ENCODE measurements at regions not wholly inside any gene's neighbourhood (a gene's known extent, or its start where the extent isn't known, plus 50 kb on each side); places are given as distances from the start of the nearest gene placed in this dataset.
"Not testable (repeated sequence)": the region's sequence is repeated elsewhere in the genome, so short reads cannot be mapped to it uniquely, and the experiment has no call there.

DNA sequence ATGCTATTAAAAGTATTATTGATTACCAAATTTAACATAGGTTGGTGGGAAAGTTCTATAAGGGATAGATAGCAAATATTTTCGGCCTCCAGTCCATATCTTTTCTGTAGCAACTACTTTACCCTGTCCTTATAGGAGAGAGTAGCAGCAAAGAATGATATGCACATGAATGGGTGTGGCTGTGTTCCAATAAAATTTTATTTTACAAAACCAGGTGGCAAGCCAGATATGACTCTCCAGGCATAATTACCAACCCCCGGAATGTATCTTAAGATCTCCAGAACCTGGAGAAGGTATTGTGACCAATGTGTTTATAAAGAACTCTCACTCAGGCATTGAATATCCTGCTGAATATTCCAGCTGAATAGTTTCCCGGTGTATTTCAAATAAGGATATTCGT, 1461.2 kb downstream of the MAT2B start:
- DNase-seq (ENCODE audit: low spot score) (no peak), ATAC-seq (no peak)
- intact Hi-C loops (cut with DNase I) = no loop called here

- no peak for DNase-seq (ENCODE audit: low spot score)
- intact Hi-C loops (cut with DNase I) = no loop called here
Measured at GRCh38 chr5:164967354-164967753, 1461.9 kb downstream of the MAT2B start.

GRCh38 chr5:164972973-164973372, 1467.6 kb downstream of the MAT2B start:
- no peak for ATAC-seq
- no peak for DNase-seq (ENCODE audit: low spot score)
- intact Hi-C loops (cut with DNase I) = no loop called here

More at GRCh38 chr5:164967354-164967753, 1461.9 kb downstream of the MAT2B start:
- no peak for ATAC-seq

DNA sequence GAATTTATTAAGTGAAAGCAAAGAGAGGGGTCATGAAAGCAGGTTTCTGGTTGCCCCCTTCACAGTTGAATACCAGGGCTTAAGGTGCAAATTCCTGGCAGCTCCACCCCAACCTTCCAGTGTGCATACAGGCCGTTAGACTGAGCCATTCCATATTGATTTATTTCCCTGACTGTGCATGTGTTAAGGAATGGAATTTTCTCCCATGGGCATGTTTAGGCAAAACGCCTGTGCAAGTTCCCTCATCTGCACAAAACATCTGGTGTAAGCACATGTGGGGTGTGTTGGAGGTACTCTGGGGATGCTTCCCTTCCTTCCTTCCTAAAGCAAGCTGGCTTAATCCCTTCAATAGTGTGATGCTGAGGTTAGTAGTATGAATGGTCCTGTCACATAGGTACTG, 1470.6 kb downstream of the MAT2B start:
- DNase-seq (ENCODE audit: low spot score) (no peak), ATAC-seq (no peak)
- intact Hi-C loops (cut with DNase I) = no loop called here

GRCh38 chr5:164980480-164980879, 1475.1 kb downstream of the MAT2B start:
- intact Hi-C loops (cut with DNase I) = no loop called here
- no peak for DNase-seq (ENCODE audit: low spot score)

DNA sequence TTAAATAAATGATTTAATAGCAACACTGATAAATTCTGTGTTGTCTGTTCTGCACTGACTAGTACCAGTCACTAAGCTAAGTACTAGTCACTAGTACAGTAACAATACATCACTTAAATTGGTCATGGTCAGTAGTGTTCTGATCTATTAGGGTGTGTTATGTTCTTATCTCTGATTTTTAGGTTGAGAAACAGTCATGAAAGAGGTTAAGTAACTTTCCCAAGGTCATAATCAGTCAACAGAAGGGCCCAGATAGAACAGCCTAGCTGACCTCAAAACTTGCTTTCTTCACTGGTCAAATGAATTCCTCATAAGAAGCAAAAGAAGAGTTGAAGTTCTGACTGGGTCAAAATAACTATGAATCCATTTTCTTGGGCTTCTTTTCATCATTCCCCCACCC, 1492.7 kb downstream of the MAT2B start:
- intact Hi-C loops (cut with DNase I) = no loop called here
- DNase-seq (ENCODE audit: low spot score) (no peak), ATAC-seq (no peak)

More at GRCh38 chr5:164980480-164980879, 1475.1 kb downstream of the MAT2B start:
- no peak for ATAC-seq

- ATAC-seq = no peak
- DNase-seq (ENCODE audit: low spot score) = no peak
- intact Hi-C loops (cut with DNase I) = no loop called here
Measured at GRCh38 chr5:164998590-164998989, 1493.2 kb downstream of the MAT2B start.

GRCh38 chr5:165000479-165001190, 1495.2 kb downstream of the MAT2B start:
- intact Hi-C loops (cut with DNase I) = no loop called here
- no peak for ATAC-seq

DNA sequence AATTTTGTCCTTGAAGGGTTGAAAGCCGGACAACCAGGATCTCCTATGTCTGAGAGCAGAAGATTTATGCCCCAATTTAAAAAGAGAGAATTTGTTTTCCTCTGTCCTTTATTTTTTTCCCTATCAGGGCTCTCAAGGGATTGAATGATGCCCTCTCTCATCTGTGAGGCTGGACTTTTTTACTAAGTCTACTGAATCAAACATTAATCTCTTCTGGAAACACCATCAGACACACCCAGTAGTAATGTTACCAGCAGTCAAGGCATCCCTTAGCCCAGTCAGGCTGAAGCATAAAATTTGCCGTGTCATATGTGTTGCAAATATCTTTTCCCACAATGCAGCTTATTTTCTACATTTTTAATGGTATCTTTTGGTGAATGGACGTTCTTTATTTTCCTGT, 1497.9 kb downstream of the MAT2B start:
- intact Hi-C loops (cut with DNase I) = no loop called here
- ATAC-seq = no peak
- DNase-seq (ENCODE audit: low spot score) = no peak

More at GRCh38 chr5:165000479-165001190, 1495.2 kb downstream of the MAT2B start:
- no peak for DNase-seq (ENCODE audit: low spot score)

GRCh38 chr5:165004175-165004574, 1498.8 kb downstream of the MAT2B start:
- intact Hi-C loops (cut with DNase I) = no loop called here
- no peak for DNase-seq (ENCODE audit: low spot score)
- ATAC-seq = no peak

DNA sequence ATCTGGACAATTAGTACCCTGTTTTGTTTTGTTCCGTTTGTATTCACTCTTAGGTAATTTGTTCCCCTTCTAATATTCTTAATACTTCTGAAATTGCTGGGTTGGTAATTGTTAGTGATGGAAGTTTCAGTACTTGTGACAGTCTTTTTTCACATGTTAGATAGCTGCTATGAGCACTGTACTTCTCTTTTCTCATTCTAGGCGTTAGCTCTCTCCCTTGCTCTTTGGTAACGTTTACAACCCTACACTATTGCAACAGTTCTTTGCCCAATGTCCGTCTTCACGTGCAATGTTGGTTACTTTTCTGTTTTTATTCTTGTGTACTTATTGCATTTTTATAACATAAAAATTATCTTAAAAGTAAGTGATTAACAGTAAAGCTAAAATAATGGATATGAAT, 1509.0 kb downstream of the MAT2B start:
- intact Hi-C loops (cut with DNase I) = no loop called here
- ATAC-seq (no peak), DNase-seq (ENCODE audit: low spot score) (no peak)

- intact Hi-C loops (cut with DNase I) = no loop called here
- DNase-seq (ENCODE audit: low spot score) (no peak), ATAC-seq (no peak)
Measured at GRCh38 chr5:165015126-165015525, 1509.7 kb downstream of the MAT2B start.

GRCh38 chr5:165015547-165015946, 1510.1 kb downstream of the MAT2B start:
- ATAC-seq (no peak), DNase-seq (ENCODE audit: low spot score) (no peak)
- intact Hi-C loops (cut with DNase I) = no loop called here

- intact Hi-C loops (cut with DNase I) = no loop called here
- ATAC-seq (no peak), DNase-seq (ENCODE audit: low spot score) (no peak)
Measured at GRCh38 chr5:165026971-165027370, 1521.6 kb downstream of the MAT2B start.

- intact Hi-C loops (cut with DNase I) = no loop called here
- no peak for DNase-seq (ENCODE audit: low spot score)
- ATAC-seq = no peak
Measured at GRCh38 chr5:165028356-165028755, 1522.9 kb downstream of the MAT2B start.

- intact Hi-C loops (cut with DNase I) = no loop called here
- ATAC-seq (no peak), DNase-seq (ENCODE audit: low spot score) (no peak)
Measured at GRCh38 chr5:165029099-165029870, 1523.9 kb downstream of the MAT2B start.

DNA sequence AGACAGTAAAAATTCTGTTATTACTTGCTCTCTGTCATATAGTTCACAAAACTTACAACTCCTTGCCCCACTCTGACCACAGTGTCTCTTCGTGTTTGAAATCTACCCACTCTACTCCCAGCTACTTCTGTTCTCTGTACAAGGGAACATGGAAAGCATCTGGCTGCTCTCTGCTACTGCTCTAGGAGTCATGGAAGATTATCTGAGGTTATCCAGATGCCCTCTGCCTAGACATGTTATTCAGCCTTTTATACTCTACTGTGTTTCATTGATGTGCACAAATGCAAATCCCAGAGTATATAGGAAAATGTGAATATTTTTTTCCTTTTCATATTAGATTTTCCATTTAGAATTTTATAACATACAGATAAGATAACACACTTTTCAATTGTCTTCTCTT, 1525.6 kb downstream of the MAT2B start:
- intact Hi-C loops (cut with DNase I) = no loop called here
- DNase-seq (ENCODE audit: low spot score) = no peak
- ATAC-seq = no peak

GRCh38 chr5:165031371-165031770, 1526.0 kb downstream of the MAT2B start:
- no peak for DNase-seq (ENCODE audit: low spot score)
- no peak for ATAC-seq
- intact Hi-C loops (cut with DNase I) = no loop called here

DNA sequence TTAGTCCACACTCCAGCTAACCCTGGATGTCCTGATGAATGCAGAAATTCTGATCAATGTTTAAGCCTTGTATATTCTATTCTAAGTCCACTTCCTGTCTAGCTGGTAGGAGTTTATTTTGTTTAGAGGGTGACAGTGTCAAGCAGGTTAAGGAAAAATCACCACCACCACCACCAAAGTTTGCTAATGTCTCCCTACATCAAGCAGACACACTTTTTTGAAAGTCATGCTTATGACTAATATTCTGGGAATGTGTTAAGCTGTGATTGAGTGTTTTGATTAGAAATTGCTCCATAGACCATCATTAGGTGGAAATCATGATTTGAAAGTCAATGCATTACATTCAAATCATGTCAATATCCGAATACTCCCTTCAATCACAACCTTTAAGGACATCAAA, 1530.1 kb downstream of the MAT2B start:
- intact Hi-C loops (cut with DNase I) = no loop called here
- no peak for ATAC-seq
- DNase-seq (ENCODE audit: low spot score) = no peak

DNA sequence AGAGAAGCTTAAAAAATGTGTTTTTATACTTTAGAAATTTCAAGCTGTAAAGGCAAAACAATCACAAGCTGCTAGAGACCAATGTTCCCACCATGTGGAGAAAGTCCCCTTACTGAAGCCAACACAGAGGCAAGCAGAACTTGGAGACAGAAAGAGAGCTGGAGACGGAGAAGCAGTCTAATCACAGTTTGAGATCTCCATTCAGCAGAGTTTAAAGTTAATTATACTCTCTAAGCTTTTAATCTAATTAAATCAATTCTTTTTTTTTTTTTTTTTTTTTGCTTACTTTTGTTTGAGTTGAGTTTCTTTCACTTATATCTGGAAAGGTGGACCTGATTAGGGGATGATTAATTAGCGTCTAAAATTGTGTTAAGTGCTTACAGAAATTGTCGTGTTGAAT, 1534.3 kb downstream of the MAT2B start:
- DNase-seq (ENCODE audit: low spot score) (no peak), ATAC-seq (no peak)
- intact Hi-C loops (cut with DNase I) = no loop called here

DNA sequence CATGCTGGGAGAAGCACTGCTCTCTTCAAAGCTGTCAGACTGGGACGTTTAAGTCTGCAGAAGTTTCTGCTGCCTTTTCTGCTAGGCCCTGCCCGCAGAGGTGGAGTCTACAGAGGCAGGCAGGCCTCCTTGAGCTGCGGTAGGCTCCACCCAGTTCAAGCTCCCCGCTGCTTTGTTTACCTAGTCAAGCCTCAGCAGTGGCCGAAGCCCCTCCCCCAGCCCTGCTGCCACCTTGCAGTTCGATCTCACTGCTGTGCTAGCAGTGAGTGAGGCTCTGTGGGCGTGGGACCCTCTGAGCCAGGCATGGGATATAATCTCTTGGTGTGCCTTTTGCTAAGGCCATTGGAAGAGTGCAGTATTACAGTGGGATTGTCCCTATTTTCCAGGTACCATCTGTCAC, 1540.5 kb downstream of the MAT2B start:
- DNase-seq (ENCODE audit: low spot score); ATAC-seq; intact Hi-C loops (cut with DNase I): not testable (repeated sequence)

All from sciatic nerve (tissue), 2 donors.